ENCODE measurements at regions not wholly inside any gene's neighbourhood (a gene's known extent, or its start where the extent isn't known, plus 50 kb on each side); places are given as distances from the start of the nearest gene placed in this dataset.
"Not testable (repeated sequence)": the region's sequence is repeated elsewhere in the genome, so short reads cannot be mapped to it uniquely, and the experiment has no call there.

GRCh38 chr3:153921826-153922225 is 199.4 kb upstream of the ARHGEF26 start:
- Histone ChIP-seq H2AFZ (no peak overlapping the region), H3K4me1 (no peaks in the 10 kb centered on the region), H3K9ac (no peak overlapping the region), H3K36me3 (ENCODE audit: control insufficient read depth, insufficient read depth, low read length) (no peaks in the 10 kb centered on the region), H3K27ac (no peak overlapping the region), H3K79me2 (no peaks in the 10 kb centered on the region), H3K4me2 (ENCODE audit: low read length) (no peak overlapping the region), H3K4me3 (ENCODE audit: low read depth, low read length) (no peak overlapping the region), H3K9me3 (ENCODE audit: control insufficient read depth, low read length) (no peaks in the 10 kb centered on the region), H3K27me3 (ENCODE audit: control insufficient read depth, insufficient read depth, low read length) (no peaks in the 10 kb centered on the region)
- TF ChIP-seq CTCF (IDR thresholded peaks at IDR 0.05), result no peak

- H2AFZ ChIP-seq, result no peak overlapping the region
- no peaks in the 10 kb centered on the region for H3K27me3 ChIP-seq (ENCODE audit: control insufficient read depth, insufficient read depth, low read length)
- no peaks in the 10 kb centered on the region for H3K79me2 ChIP-seq
- H3K9ac ChIP-seq, result no peak overlapping the region
- no peak for TF ChIP-seq CTCF (IDR thresholded peaks at IDR 0.05)
- no peak overlapping the region for H3K4me3 ChIP-seq (ENCODE audit: low read depth, low read length)
- H3K4me1 ChIP-seq, result no peaks in the 10 kb centered on the region
- H3K9me3 ChIP-seq (ENCODE audit: control insufficient read depth, low read length), result no peaks in the 10 kb centered on the region
- H3K36me3 ChIP-seq (ENCODE audit: control insufficient read depth, insufficient read depth, low read length), result no peaks in the 10 kb centered on the region
- no peak overlapping the region for H3K4me2 ChIP-seq (ENCODE audit: low read length)
- H3K27ac ChIP-seq, result no peak overlapping the region
These were observed 195.2 kb upstream of the ARHGEF26 start for GRCh38 chr3:153925841-153926514.

GRCh38 chr3:153927107-153927506 is 194.1 kb upstream of the ARHGEF26 start:
- H3K36me3 ChIP-seq (ENCODE audit: control insufficient read depth, insufficient read depth, low read length), result no peaks in the 10 kb centered on the region
- no peak overlapping the region for H3K4me2 ChIP-seq (ENCODE audit: low read length)
- H3K9me3 ChIP-seq (ENCODE audit: control insufficient read depth, low read length), result no peaks in the 10 kb centered on the region
- no peak overlapping the region for H3K4me3 ChIP-seq (ENCODE audit: low read depth, low read length)
- H2AFZ ChIP-seq, result no peak overlapping the region
- no peak overlapping the region for H3K9ac ChIP-seq
- no peaks in the 10 kb centered on the region for H3K27me3 ChIP-seq (ENCODE audit: control insufficient read depth, insufficient read depth, low read length)
- H3K79me2 ChIP-seq, result no peaks in the 10 kb centered on the region
- H3K27ac ChIP-seq, result no peak overlapping the region
- TF ChIP-seq CTCF (IDR thresholded peaks at IDR 0.05), result no peak
- no peaks in the 10 kb centered on the region for H3K4me1 ChIP-seq

- TF ChIP-seq CTCF (IDR thresholded peaks at IDR 0.05), result no peak
- Histone ChIP-seq H3K4me1 (no peaks in the 10 kb centered on the region), H3K79me2 (no peaks in the 10 kb centered on the region), H3K36me3 (ENCODE audit: control insufficient read depth, insufficient read depth, low read length) (no peaks in the 10 kb centered on the region), H3K27ac (no peak overlapping the region), H3K4me3 (ENCODE audit: low read depth, low read length) (no peak overlapping the region), H3K4me2 (ENCODE audit: low read length) (no peak overlapping the region), H3K9me3 (ENCODE audit: control insufficient read depth, low read length) (no peaks in the 10 kb centered on the region), H3K27me3 (ENCODE audit: control insufficient read depth, insufficient read depth, low read length) (no peaks in the 10 kb centered on the region), H2AFZ (no peak overlapping the region), H3K9ac (no peak overlapping the region)
These were observed 192.3 kb upstream of the ARHGEF26 start for GRCh38 chr3:153928851-153929250.

GRCh38 chr3:153933481-153933880 is 187.7 kb upstream of the ARHGEF26 start:
- not testable (repeated sequence) for H3K4me1 ChIP-seq; H3K4me3 ChIP-seq (ENCODE audit: low read depth, low read length); H3K27ac ChIP-seq; H3K27me3 ChIP-seq (ENCODE audit: control insufficient read depth, insufficient read depth, low read length); H3K9me3 ChIP-seq (ENCODE audit: control insufficient read depth, low read length); H3K36me3 ChIP-seq (ENCODE audit: control insufficient read depth, insufficient read depth, low read length); H2AFZ ChIP-seq; H3K79me2 ChIP-seq; H3K4me2 ChIP-seq (ENCODE audit: low read length); H3K9ac ChIP-seq

All from parathyroid adenoma (tissue), 2 donors.